Endothelial cell of umbilical vein (primary cell): ENCODE measurements at regions not wholly inside any gene's neighbourhood (a gene's known extent, or its start where the extent isn't known, plus 50 kb on each side); places are given as distances from the start of the nearest gene placed in this dataset.

Experiments
- BruUV-seq: library from RNA; stranded (reverse); fragments of 400-500 nt; replicated peaks from 2 replicates; lab custom pipeline; 2021; lab: Mats Ljungman, UMichigan
- CTCF ChIA-PET: fragments of 300-600, 350-600 bp; sonication (Branson Sonifier 250); formaldehyde crosslinking; loops from one replicate; lab custom pipeline; 2021; ENCODE audit warnings: antibody characterized with exemption, inconsistent platforms; lab: Charles Lee
- POLR2A ChIA-PET: fragments of 300-600, 350-600 bp; sonication (Branson Sonifier 250); formaldehyde crosslinking; loops from one replicate; lab custom pipeline; 2021; ENCODE audit warnings: antibody characterized with exemption, inconsistent platforms; lab: Charles Lee
- DNase-seq: peaks from one replicate; pipeline ENCODE4 v3.0.0-alpha.2; 2011; ENCODE audit warnings: low read depth, low spot score
- FAIRE-seq: peaks from 2 replicates; lab custom pipeline; 2011; peaks lifted over from hg19 to GRCh38; lab: Jason Lieb, UNC
- H2AFZ ChIP-seq: 2 replicates; pipeline ENCODE4 v1.6.0; 2012; ENCODE audit warnings: low read depth, low read length, control low read depth, inconsistent platforms
- H3K27ac ChIP-seq: 2 replicates; pipeline ENCODE4 v1.5.1; 2011; ENCODE audit warnings: low read depth, mild to moderate bottlenecking, control low read depth, low read length, moderate library complexity; ENCODE audit not compliant: insufficient read depth
- H3K27me3 ChIP-seq, 2 experiments: 2 replicates each; pipeline versions ENCODE4 v1.6.0 to v1.6.1; 2011; ENCODE audit warnings: low read length in 2 of 2, mixed read lengths in 1 of 2; ENCODE audit not compliant: control insufficient read depth in 2 of 2, insufficient read depth in 2 of 2
- H3K36me3 ChIP-seq, 2 experiments: 2 replicates in 1 of 2; 3 replicates in 1 of 2; pipeline ENCODE4 v1.5.1; 2011; ENCODE audit warnings: low read length in 2 of 2, mild to moderate bottlenecking in 1 of 2, moderate library complexity in 1 of 2; ENCODE audit not compliant: control insufficient read depth in 2 of 2, insufficient read depth in 2 of 2; ENCODE audit errors: extremely low read depth in 1 of 2
- H3K4me1 ChIP-seq: 3 replicates; pipeline ENCODE4 v1.5.1; 2011; ENCODE audit warnings: mild to moderate bottlenecking, low read length; ENCODE audit not compliant: control insufficient read depth, insufficient read depth; ENCODE audit errors: extremely low read depth
- H3K4me2 ChIP-seq: 2 replicates; pipeline ENCODE4 v1.6.1; 2011; ENCODE audit warnings: low read length, control low read depth, mixed read lengths; ENCODE audit not compliant: insufficient read depth
- H3K4me3 ChIP-seq, 3 experiments: fragments of 200-600 bp in 1 of 3; sonication (generic), shearing (Covaris generic) in 1 of 3; replicated peaks in 1 of 3; 2 replicates each; pipeline ENCODE4 v1.5.1; 2011 to 2016; ENCODE audit warnings: control low read depth in 3 of 3, low read length in 3 of 3, mild to moderate bottlenecking in 2 of 3, inconsistent platforms in 1 of 3, low read depth in 1 of 3, moderate library complexity in 1 of 3; ENCODE audit not compliant: insufficient read depth in 1 of 3
- H3K79me2 ChIP-seq: 2 replicates; pipeline ENCODE4 v1.6.0; 2012; ENCODE audit warnings: low read length, inconsistent platforms; ENCODE audit not compliant: control insufficient read depth, insufficient read depth
- H3K9ac ChIP-seq: replicated peaks from 2 replicates; pipeline ENCODE3; 2011; ENCODE audit warnings: low read length, control low read depth; ENCODE audit not compliant: insufficient read depth; ENCODE audit errors: extremely low read depth
- H3K9me1 ChIP-seq: replicated peaks from 3 replicates; pipeline ENCODE4 v1.6.0; 2011; ENCODE audit warnings: mild to moderate bottlenecking, low read length; ENCODE audit not compliant: control insufficient read depth, insufficient read depth; ENCODE audit errors: extremely low read depth
- H3K9me3 ChIP-seq: replicated peaks from 2 replicates; pipeline ENCODE4 v1.5.1; 2012; ENCODE audit warnings: low read length, inconsistent platforms; ENCODE audit not compliant: control insufficient read depth, insufficient read depth
- H4K20me1 ChIP-seq: replicated peaks from 2 replicates; pipeline ENCODE3; 2011; ENCODE audit warnings: mild to moderate bottlenecking, low read length; ENCODE audit not compliant: control insufficient read depth, insufficient read depth; ENCODE audit errors: extremely low read depth
- EZH2 ChIP-seq: IDR thresholded peaks from 2 replicates; pipeline ENCODE4 v1.6.1; 2012; ENCODE audit warnings: borderline replicate concordance, low read depth, mild to moderate bottlenecking, moderate library complexity, low read length, inconsistent platforms; ENCODE audit not compliant: severe bottlenecking
- FOS ChIP-seq: IDR thresholded peaks from 2 replicates; pipeline ENCODE4 v1.6.1; 2011; ENCODE audit warnings: mild to moderate bottlenecking, low read length, moderate library complexity, borderline replicate concordance; ENCODE audit not compliant: insufficient read depth
- GATA2 ChIP-seq: IDR thresholded peaks from 2 replicates; pipeline ENCODE4 v1.7.0; 2011; ENCODE audit warnings: low read depth, mild to moderate bottlenecking, moderate library complexity, mixed read lengths, low read length; ENCODE audit not compliant: insufficient read length, insufficient read depth
- JUN ChIP-seq: IDR thresholded peaks from 2 replicates; pipeline ENCODE4 v1.6.1; 2011; ENCODE audit warnings: borderline replicate concordance, low read depth; ENCODE audit not compliant: insufficient read length, insufficient read depth
- MYC ChIP-seq: IDR thresholded peaks from one replicate; pipeline ENCODE4 v1.6.1; 2011; ENCODE audit warnings: mild to moderate bottlenecking, low read depth, low read length
- POLR2A ChIP-seq: IDR thresholded peaks from 2 replicates; pipeline ENCODE4 v1.6.1; 2012; ENCODE audit warnings: low read depth, mild to moderate bottlenecking, control low read depth, low read length
- POLR2AphosphoS5 ChIP-seq: IDR thresholded peaks from 2 replicates; pipeline ENCODE4 v1.6.1; 2012; ENCODE audit warnings: low read depth, mild to moderate bottlenecking, control low read depth, low read length, moderate library complexity; ENCODE audit not compliant: insufficient read depth
- dilution Hi-C: fragments of 300-500 bp; cut with MboI; formaldehyde crosslinking; loops from one replicate; pipeline ENCODE4 v1.15.0; 2019; ENCODE audit warnings: low sequenced_read_pairs; ENCODE audit not compliant: extremely low pct_ligation_motif_present
- intact Hi-C: fragments of 100-400 bp; cut with micrococcal nuclease; formaldehyde crosslinking; loops from one replicate; pipeline ENCODE4 v1.10.0; 2022
- TF ChIP-seq, protein P1 (sequence below), 2 donors: IDR thresholded peaks; 1 replicate in 1 of 2; 2 replicates in 1 of 2; pipeline ENCODE4 v1.5.1; 2011; ENCODE audit warnings: low read length in 2 of 2, mild to moderate bottlenecking in 2 of 2, moderate library complexity in 2 of 2, control low read depth in 1 of 2, inconsistent platforms in 1 of 2, low read depth in 1 of 2; ENCODE audit not compliant: insufficient read depth in 1 of 2; ENCODE audit errors: extremely low read depth in 1 of 2
- TF ChIP-seq, protein P2 (sequence below): IDR thresholded peaks from 2 replicates; pipeline ENCODE4 v1.6.1; 2011; ENCODE audit not compliant: insufficient read depth, insufficient read length

DNA sequence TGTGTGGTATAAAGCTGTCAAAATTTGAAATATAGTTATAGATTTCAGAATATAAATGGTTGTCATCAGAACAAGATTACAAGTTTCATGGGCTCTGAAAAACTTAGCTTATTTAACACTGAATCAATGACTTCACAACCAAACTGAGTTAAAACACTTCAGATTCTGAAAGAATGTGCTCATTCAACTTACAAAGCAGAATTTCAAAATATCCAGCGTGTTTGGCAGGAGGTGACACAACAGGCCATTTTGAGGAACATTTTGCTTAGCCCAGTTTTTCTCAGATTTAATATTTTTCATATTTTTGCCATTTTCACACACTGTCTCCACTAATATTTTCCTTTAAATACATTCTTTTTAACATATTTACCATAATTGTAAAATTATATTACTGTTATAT, 781.1 kb downstream of the TUSC7 start:
- no peak overlapping the region for H3K4me2 ChIP-seq
- H3K9me3 ChIP-seq = no peaks in the 10 kb centered on the region
- H4K20me1 ChIP-seq = no peaks in the 10 kb centered on the region
- FAIRE-seq = no peak
- no peak for DNase-seq
- H3K79me2 ChIP-seq = no peaks in the 10 kb centered on the region
- H3K4me1 ChIP-seq = no peaks in the 10 kb centered on the region
- no peak overlapping the region for H3K9ac ChIP-seq
- no peaks in the 10 kb centered on the region for H3K27me3 ChIP-seq
- H3K9me1 ChIP-seq = no peaks in the 10 kb centered on the region
- no peak overlapping the region for H2AFZ ChIP-seq
- intact Hi-C loops (no loop called here), dilution Hi-C loops (no loop called here)
- H3K4me3 ChIP-seq = no peak overlapping the region
- H3K36me3 ChIP-seq = no peaks in the 10 kb centered on the region
- H3K27ac ChIP-seq = no peak overlapping the region
- TF ChIP-seq GATA2 (no peak), POLR2A (no peak), FOS (no peak), EZH2 (no peak), JUN (no peak), MYC (no peak), POLR2AphosphoS5 (no peak)
- TF ChIP-seq, protein P1, sequence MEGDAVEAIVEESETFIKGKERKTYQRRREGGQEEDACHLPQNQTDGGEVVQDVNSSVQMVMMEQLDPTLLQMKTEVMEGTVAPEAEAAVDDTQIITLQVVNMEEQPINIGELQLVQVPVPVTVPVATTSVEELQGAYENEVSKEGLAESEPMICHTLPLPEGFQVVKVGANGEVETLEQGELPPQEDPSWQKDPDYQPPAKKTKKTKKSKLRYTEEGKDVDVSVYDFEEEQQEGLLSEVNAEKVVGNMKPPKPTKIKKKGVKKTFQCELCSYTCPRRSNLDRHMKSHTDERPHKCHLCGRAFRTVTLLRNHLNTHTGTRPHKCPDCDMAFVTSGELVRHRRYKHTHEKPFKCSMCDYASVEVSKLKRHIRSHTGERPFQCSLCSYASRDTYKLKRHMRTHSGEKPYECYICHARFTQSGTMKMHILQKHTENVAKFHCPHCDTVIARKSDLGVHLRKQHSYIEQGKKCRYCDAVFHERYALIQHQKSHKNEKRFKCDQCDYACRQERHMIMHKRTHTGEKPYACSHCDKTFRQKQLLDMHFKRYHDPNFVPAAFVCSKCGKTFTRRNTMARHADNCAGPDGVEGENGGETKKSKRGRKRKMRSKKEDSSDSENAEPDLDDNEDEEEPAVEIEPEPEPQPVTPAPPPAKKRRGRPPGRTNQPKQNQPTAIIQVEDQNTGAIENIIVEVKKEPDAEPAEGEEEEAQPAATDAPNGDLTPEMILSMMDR (IDR thresholded peaks at IDR 0.05; ENCODE audit: extremely low read depth in 1 of 2, insufficient read depth in 1 of 2, low read depth in 1 of 2, low read length in 2 of 2) = no peak
- TF ChIP-seq, protein P2, sequence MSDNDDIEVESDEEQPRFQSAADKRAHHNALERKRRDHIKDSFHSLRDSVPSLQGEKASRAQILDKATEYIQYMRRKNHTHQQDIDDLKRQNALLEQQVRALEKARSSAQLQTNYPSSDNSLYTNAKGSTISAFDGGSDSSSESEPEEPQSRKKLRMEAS = no peak
- POLR2A ChIA-PET = no interaction called here
- no TSS peak for BruUV-seq
- CTCF ChIA-PET = no interaction called here
